Esophagus muscularis mucosa (tissue), 4 donors: ENCODE measurements at regions not wholly inside any gene's neighbourhood (a gene's known extent, or its start where the extent isn't known, plus 50 kb on each side); places are given as distances from the start of the nearest gene placed in this dataset.

ENCODE experiments used
- EP300 ChIP-seq: sonication (generic); formaldehyde crosslinking; IDR thresholded peaks from one replicate; pipeline ENCODE4 v1.6.1; 2017; ENCODE audit warnings: antibody characterized with exemption
- POLR2A ChIP-seq: fragments of 450-650 bp; IDR thresholded peaks from one replicate; pipeline ENCODE4 v1.6.1; 2017; ENCODE audit warnings: antibody characterized with exemption, moderate library complexity, mild to moderate bottlenecking, low read depth
- POLR2AphosphoS5 ChIP-seq, 2 donors: sonication (generic); formaldehyde crosslinking; IDR thresholded peaks; one replicate each; pipeline ENCODE4 v1.6.1; 2017; ENCODE audit warnings: antibody characterized with exemption in 2 of 2
- TF ChIP-seq, protein P1 (sequence below), 3 experiments: fragments of 200-600 bp in 2 of 3; fragments of 450-650 bp in 1 of 3; sonication (generic) in 2 of 3; IDR thresholded peaks; one replicate each; pipeline ENCODE4 v1.5.1; 2017 to 2019; ENCODE audit warnings: antibody characterized with exemption in 3 of 3, mild to moderate bottlenecking in 2 of 3, moderate library complexity in 1 of 3

DNA sequence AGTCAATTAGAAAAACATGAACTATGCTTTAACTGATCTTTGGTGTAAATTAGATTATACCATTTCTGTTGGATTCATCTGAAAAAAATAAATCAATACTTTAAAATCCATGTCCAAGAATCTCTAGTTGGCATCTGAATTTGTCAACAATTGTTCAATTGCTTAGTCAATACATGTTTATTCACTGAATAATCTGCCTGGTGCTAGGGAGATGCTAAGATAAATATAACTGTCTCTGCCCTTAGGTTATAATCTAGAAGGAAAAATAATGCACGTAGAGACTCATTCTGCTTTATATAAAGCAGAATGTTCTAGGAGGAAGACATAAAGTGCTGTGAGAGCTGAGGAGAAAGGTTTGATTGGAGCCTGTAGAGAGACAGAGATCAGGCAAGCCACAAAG is 537.2 kb upstream of the IL12A start:
- no peak for TF ChIP-seq POLR2A
- no peak for TF ChIP-seq POLR2AphosphoS5 (IDR thresholded peaks at IDR 0.05)
- TF ChIP-seq, protein P1, sequence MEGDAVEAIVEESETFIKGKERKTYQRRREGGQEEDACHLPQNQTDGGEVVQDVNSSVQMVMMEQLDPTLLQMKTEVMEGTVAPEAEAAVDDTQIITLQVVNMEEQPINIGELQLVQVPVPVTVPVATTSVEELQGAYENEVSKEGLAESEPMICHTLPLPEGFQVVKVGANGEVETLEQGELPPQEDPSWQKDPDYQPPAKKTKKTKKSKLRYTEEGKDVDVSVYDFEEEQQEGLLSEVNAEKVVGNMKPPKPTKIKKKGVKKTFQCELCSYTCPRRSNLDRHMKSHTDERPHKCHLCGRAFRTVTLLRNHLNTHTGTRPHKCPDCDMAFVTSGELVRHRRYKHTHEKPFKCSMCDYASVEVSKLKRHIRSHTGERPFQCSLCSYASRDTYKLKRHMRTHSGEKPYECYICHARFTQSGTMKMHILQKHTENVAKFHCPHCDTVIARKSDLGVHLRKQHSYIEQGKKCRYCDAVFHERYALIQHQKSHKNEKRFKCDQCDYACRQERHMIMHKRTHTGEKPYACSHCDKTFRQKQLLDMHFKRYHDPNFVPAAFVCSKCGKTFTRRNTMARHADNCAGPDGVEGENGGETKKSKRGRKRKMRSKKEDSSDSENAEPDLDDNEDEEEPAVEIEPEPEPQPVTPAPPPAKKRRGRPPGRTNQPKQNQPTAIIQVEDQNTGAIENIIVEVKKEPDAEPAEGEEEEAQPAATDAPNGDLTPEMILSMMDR (IDR thresholded peaks at IDR 0.05), result no peak
- no peak for TF ChIP-seq EP300
